ENCODE measurements at regions not wholly inside any gene's neighbourhood (a gene's known extent, or its start where the extent isn't known, plus 50 kb on each side); places are given as distances from the start of the nearest gene placed in this dataset.

GRCh38 chr1:101406681-101407080, 169.9 kb downstream of the S1PR1 start:
- TF ChIP-seq CTCF (IDR thresholded peaks at IDR 0.05) (no peak), EZH2 (IDR thresholded peaks at IDR 0.05) (no peak), EZH2phosphoT487 (IDR thresholded peaks at IDR 0.05) (no peak)

Measured in neural progenitor cell (in vitro differentiated cells).